Stomach (tissue), 4 donors: ENCODE measurements at regions not wholly inside any gene's neighbourhood (a gene's known extent, or its start where the extent isn't known, plus 50 kb on each side); places are given as distances from the start of the nearest gene placed in this dataset.

Source experiments
- CTCF ChIP-seq, 7 experiments: fragments of 450-650 bp in 4 of 7; fragments of 200-600 bp in 3 of 7; sonication (generic) in 3 of 7; IDR thresholded peaks; one replicate each; pipeline ENCODE4 v1.5.1; 2016 to 2019; ENCODE audit warnings: antibody characterized with exemption in 7 of 7, control low read depth in 2 of 7, mild to moderate bottlenecking in 1 of 7
- POLR2A ChIP-seq, 4 donors: fragments of 450-650 bp; IDR thresholded peaks; one replicate each; pipeline ENCODE4 v1.6.1; 2016; ENCODE audit warnings: antibody characterized with exemption in 4 of 4, control low read depth in 2 of 4, mild to moderate bottlenecking in 1 of 4, moderate library complexity in 1 of 4
- POLR2AphosphoS5 ChIP-seq, 3 donors: sonication (generic); formaldehyde crosslinking; IDR thresholded peaks; one replicate each; pipeline ENCODE4 v1.6.1; 2016; ENCODE audit warnings: antibody characterized with exemption in 3 of 3

- TF ChIP-seq POLR2AphosphoS5 (IDR thresholded peaks at IDR 0.05) (no peak), CTCF (IDR thresholded peaks at IDR 0.05) (no peak), POLR2A (IDR thresholded peaks at IDR 0.05) (no peak)
These were observed 262.0 kb downstream of the HTR1A start for GRCh38 chr5:63700241-63700640.
